BJ (cell line): ENCODE measurements at regions not wholly inside any gene's neighbourhood (a gene's known extent, or its start where the extent isn't known, plus 50 kb on each side); places are given as distances from the start of the nearest gene placed in this dataset.

Source experiments
- CTCF ChIA-PET: fragments of 350-600 bp; formaldehyde crosslinking; extraction: SDS; loops from one replicate; lab custom pipeline; 2021; ENCODE audit warnings: antibody characterized with exemption, inconsistent platforms; lab: Yijun Ruan, JAX
- POLR2A ChIA-PET: fragments of 300-600 bp; sonication (Branson Sonifier 250); formaldehyde crosslinking; extraction: SDS; loops from one replicate; lab custom pipeline; 2021; ENCODE audit warnings: antibody characterized with exemption; lab: Charles Lee
- DNase-seq: peaks from one replicate; pipeline ENCODE4 v3.0.0-alpha.2; 2011; ENCODE audit warnings: low read depth
- H3K27me3 ChIP-seq: 2 replicates; pipeline ENCODE4 v1.6.0; 2011; ENCODE audit warnings: low read length; ENCODE audit not compliant: control insufficient read depth, insufficient read depth
- H3K36me3 ChIP-seq: 2 replicates; pipeline ENCODE4 v1.5.1; 2011; ENCODE audit warnings: low read length; ENCODE audit not compliant: control insufficient read depth, insufficient read depth
- H3K4me3 ChIP-seq: 2 replicates; pipeline ENCODE4 v1.5.1; 2011; ENCODE audit warnings: low read depth, mild to moderate bottlenecking, control low read depth, low read length
- TF ChIP-seq, protein P1 (sequence below): IDR thresholded peaks from 2 replicates; pipeline ENCODE4 v1.5.1; 2011; ENCODE audit warnings: low read depth, mild to moderate bottlenecking, control low read depth, inconsistent platforms, low read length, moderate library complexity; ENCODE audit not compliant: insufficient read depth

DNA sequence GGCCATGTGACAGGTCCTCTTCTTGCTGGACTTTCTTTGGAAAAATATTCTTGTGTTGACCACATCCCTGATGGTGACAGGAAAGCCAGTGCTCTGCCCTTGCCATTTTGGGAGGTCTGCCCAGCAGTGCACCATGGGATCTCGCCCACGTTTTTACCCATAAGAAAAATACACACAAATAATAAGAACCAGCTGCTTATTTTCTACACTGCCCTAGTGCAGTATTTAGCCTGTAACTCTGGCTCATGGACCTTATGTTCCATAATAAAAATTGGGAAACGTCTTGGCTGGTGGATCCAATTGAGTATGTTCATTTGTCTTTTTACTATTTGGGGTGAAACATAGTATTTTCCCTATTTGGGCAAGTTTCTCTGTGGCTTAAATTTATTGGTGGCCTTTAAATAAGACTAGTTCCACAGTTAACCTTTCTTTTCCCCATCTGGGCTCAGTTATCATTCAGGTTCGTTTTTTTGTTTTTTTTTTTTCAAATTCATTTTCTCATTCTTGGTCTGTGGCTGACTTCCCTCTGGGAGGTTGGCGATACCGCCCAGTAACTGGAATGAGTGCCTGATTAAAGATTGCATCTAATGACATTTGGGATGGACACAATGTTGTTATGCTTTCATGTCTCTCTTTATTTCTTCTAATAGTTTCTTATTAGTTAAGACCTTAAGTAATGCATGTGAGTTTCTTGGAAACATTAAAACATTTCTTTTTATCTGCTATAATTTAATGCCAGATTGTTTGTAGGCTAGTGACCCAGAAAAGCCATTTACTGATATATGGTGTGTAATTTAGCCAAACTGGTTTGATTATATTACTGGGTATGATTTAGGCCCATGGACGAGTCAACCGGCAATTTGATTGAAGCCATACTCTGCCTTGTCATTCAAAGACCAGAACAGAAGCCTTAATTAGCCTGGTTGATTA lies 163.7 kb downstream of the FGF10 start:
- DNase-seq = no peak
- TF ChIP-seq, protein P1, sequence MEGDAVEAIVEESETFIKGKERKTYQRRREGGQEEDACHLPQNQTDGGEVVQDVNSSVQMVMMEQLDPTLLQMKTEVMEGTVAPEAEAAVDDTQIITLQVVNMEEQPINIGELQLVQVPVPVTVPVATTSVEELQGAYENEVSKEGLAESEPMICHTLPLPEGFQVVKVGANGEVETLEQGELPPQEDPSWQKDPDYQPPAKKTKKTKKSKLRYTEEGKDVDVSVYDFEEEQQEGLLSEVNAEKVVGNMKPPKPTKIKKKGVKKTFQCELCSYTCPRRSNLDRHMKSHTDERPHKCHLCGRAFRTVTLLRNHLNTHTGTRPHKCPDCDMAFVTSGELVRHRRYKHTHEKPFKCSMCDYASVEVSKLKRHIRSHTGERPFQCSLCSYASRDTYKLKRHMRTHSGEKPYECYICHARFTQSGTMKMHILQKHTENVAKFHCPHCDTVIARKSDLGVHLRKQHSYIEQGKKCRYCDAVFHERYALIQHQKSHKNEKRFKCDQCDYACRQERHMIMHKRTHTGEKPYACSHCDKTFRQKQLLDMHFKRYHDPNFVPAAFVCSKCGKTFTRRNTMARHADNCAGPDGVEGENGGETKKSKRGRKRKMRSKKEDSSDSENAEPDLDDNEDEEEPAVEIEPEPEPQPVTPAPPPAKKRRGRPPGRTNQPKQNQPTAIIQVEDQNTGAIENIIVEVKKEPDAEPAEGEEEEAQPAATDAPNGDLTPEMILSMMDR = no peak
- Histone ChIP-seq H3K36me3 (no peaks in the 10 kb centered on the region), H3K27me3 (no peaks in the 10 kb centered on the region), H3K4me3 (no peak overlapping the region)
- ChIA-PET POLR2A (no interaction called here), CTCF (interaction anchor here (0.7 kb wide), 1 partner anchor 1480 kb away, joined by 3 read pairs; no protein-coding TSS in a partner anchor)

DNA sequence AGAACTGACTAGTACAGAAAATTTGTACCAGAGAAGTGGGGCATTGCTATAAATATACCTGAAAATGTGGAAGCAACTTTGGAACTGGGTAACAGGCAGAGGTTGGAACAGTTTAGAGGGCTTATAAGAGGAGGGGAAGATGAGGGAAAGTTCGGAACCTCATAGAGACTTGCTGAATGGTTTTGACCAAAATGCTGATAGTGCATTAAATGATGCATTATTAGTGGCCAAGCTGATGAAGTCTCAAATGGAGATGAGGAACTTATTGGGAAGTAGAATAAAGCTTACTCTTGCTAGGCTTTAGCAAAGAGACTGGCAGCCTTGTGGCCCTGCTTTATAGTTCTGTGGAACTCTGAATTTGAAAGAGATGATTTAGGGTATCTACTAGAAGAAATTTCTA lies 189.8 kb downstream of the FGF10 start:
- ChIA-PET POLR2A (no interaction called here), CTCF (no interaction called here)
- no peaks in the 10 kb centered on the region for H3K36me3 ChIP-seq
- TF ChIP-seq, protein P1 = no peak
- no peak for DNase-seq
- no peak overlapping the region for H3K4me3 ChIP-seq
- H3K27me3 ChIP-seq = no peaks in the 10 kb centered on the region

DNA sequence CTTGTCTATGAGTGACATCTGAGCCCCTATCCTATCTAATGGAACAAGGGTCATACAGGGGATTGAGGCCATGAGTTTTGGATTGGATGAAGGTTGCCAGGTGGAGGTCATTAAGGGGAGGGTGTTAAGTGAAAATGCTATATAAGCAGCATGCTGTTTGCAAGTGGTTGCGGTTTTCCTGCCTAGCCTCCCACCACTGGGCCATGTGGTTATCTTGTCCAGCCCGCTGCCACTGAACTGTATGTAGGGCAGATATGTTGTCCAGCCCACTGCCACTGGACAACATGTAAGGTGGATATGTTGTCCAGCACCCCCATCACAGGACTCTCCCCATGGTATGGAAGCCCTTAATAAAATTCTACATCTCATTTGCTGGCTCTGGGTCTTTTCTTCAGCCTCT lies 200.0 kb downstream of the FGF10 start:
- Histone ChIP-seq H3K36me3 (no peaks in the 10 kb centered on the region), H3K4me3 (no peak overlapping the region), H3K27me3 (no peaks in the 10 kb centered on the region)
- DNase-seq = no peak
- TF ChIP-seq, protein P1 = no peak
- ChIA-PET POLR2A (no interaction called here), CTCF (no interaction called here)

DNA sequence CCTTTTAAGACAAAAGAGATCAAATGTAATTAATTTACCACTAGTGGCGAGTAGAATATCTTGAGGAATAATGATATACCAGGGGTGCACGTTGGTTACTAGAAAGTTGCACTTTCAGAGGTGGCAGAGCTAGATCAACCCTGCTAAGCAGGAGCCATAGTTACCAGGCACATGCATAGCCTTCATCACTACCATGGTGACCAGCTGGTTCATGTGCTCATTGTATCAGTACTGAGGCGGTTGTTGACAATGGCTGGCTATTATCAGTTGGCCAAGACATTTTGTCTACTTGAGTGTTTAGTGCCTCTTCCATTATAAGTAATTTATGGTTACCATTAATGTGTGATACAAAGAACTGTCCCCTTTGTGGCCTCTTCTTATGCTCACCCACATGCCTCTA lies 201.2 kb downstream of the FGF10 start:
- no peaks in the 10 kb centered on the region for H3K27me3 ChIP-seq
- TF ChIP-seq, protein P1 = no peak
- CTCF ChIA-PET = interaction anchor here (1.6 kb wide), 1 partner anchor 15 kb away, joined by 6 read pairs; no protein-coding TSS in a partner anchor
- no peaks in the 10 kb centered on the region for H3K36me3 ChIP-seq
- H3K4me3 ChIP-seq = no peak overlapping the region
- POLR2A ChIA-PET = no interaction called here
- DNase-seq = no peak

DNA sequence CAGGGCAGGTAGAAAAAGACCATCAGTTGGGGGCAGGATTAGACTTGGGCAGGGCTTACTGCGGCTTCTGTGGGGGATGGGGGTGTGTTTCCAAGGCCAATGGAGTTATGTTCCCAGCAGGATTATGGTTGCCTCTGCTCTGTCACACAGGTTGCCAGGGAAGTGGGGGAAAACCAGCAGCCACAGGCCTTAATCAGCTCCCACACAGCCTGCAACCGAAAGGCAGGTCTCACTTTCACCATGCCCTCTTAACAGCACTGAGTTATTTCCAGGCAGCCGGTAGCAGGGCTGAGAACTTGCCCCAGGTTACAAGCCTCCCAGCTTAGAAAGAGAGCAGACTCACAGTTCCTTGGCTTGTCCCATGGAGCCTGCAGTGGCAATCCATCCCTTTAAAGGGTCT lies 205.5 kb downstream of the FGF10 start:
- Histone ChIP-seq H3K27me3 (no peaks in the 10 kb centered on the region), H3K4me3 (no peak overlapping the region), H3K36me3 (no peaks in the 10 kb centered on the region)
- TF ChIP-seq, protein P1 = no peak
- CTCF ChIA-PET = no interaction called here
- POLR2A ChIA-PET = no interaction called here
- no peak for DNase-seq
